ENCODE measurements at regions not wholly inside any gene's neighbourhood (a gene's known extent, or its start where the extent isn't known, plus 50 kb on each side); places are given as distances from the start of the nearest gene placed in this dataset.
"Not testable (repeated sequence)": the region's sequence is repeated elsewhere in the genome, so short reads cannot be mapped to it uniquely, and the experiment has no call there.

DNA sequence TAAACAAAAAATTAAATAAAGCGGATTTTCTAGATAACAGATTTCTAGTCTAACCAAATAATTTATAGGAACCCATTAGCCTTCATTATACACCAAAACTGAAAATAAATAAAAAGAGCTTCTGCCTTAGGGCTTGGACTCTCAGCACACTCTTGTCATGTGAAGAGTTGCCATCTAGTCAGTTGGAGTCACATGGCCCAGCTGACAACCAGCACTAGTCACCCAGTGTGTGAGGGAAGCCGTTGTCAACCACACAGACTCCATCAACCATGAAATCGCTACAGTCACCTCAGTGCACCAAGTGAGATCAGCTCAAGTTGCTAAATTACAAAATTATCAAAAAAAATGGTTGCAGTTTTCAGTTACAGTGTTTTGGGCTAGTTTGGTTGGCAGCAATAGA is 470.0 kb downstream of the GASK1B start:
- intact Hi-C loops (cut with DNase I): no loop called here
- no peaks in the 10 kb centered on the region for H3K4me1 ChIP-seq
- no peak for DNase-seq
- no peak for ATAC-seq
- H3K4me3 ChIP-seq: no peak overlapping the region
- H3K27ac ChIP-seq: no peak overlapping the region
- no peak for TF ChIP-seq CTCF (IDR thresholded peaks at IDR 0.05)
- no peaks in the 10 kb centered on the region for H3K36me3 ChIP-seq
- no peaks in the 10 kb centered on the region for H3K27me3 ChIP-seq
- peaks cover 0 to 2% of the 10 kb centered on the region in 2 donors for H3K9me3 ChIP-seq

DNA sequence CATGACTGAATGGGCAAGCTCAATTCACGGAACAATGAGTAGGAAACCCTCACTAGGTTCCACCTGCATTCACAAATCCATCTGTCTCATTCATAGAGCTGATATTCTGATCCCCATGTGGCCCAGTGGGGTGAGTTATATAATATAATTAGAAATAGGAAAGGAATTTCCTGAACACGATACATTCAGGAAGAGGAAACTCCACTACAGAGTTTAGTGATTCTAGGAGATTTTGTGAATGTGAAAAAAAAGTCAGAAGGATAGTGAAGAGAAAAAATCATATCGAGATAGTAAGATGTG is 471.2 kb downstream of the GASK1B start:
- intact Hi-C loops (cut with DNase I): no loop called here
- ATAC-seq (no peak), DNase-seq (no peak)
- H3K27ac ChIP-seq: no peak overlapping the region
- no peaks in the 10 kb centered on the region for H3K36me3 ChIP-seq
- H3K27me3 ChIP-seq: no peaks in the 10 kb centered on the region
- no peak overlapping the region for H3K4me3 ChIP-seq
- H3K4me1 ChIP-seq: no peaks in the 10 kb centered on the region
- TF ChIP-seq CTCF (IDR thresholded peaks at IDR 0.05): no peak
- H3K9me3 ChIP-seq: no peaks in the 10 kb centered on the region

DNA sequence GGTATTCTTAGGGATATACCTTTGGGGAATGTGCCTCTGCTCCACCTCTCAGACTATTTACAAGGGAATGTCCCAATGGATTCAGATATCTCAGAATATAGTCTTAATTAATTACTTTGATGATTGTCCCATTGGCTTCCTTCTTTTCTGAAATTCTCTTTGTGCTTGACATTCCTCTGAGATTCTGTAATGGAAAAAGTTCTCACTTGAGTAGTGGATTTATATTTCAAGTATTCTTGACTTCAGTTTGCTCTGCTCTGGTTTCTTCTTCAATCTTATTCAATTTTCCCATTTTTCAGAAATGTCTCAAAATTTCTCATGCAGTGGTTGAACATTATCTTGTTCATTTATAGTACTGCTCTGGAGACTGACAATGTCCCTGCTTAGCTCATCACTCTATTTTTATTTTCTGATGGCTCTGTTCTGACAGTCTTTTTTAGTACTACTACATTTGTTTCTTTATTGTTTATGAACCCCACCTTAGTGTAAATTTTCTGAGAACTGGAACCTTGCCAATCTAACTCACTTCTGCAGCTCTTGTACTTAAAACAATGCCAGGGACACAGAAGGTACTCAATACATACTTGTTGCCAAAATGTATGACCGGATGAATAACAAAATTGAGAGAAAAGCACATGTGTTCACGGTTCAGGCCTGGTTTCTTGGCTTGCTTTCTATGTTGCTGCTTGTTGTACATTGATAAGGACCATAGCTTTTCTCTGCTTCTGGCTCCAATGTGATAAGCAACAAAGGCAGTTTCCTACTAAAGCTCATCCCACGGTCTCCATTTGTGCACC is 471.7 kb downstream of the GASK1B start:
- ATAC-seq (peak; percentile 53), DNase-seq (peak in 1 of 4 donors; percentile 17)
- H3K9me3 ChIP-seq: no peaks in the 10 kb centered on the region

DNA sequence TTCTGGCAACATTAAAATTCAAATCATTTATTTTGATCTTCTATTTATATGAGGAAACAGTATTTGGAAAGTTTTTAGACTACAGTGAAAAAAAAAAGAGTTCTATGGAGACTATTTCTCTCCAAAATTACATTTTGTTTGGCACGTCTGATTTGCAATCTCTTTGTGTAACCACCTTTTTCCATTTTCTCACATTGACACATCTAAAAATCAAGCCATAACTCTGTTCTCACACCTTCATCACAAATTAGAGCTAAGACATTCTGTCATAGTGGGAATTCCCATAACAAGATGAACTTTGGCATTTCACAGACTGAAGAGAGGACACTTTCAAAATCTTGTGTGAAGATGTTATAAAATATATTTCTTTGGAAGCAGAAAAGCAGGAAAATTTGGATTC is 468.9 kb downstream of the GRIA2 start:
- H3K9me3 ChIP-seq: peaks cover 0 to 5% of the 10 kb centered on the region in 2 donors
- H3K4me3 ChIP-seq: no peak overlapping the region
- no peak overlapping the region for H3K27ac ChIP-seq
- H3K36me3 ChIP-seq: no peaks in the 10 kb centered on the region
- intact Hi-C loops (cut with DNase I): no loop called here
- DNase-seq (no peak), ATAC-seq (no peak)
- no peak for TF ChIP-seq CTCF (IDR thresholded peaks at IDR 0.05)
- H3K4me1 ChIP-seq: no peaks in the 10 kb centered on the region
- H3K27me3 ChIP-seq: no peaks in the 10 kb centered on the region

More for the DNA sequence above, 471.7 kb downstream of the GASK1B start:
- no peaks in the 10 kb centered on the region for H3K27me3 ChIP-seq
- H3K27ac ChIP-seq: no peak overlapping the region
- TF ChIP-seq CTCF (IDR thresholded peaks at IDR 0.05): no peak
- intact Hi-C loops (cut with DNase I): no loop called here
- no peak overlapping the region for H3K4me3 ChIP-seq
- H3K4me1 ChIP-seq: no peaks in the 10 kb centered on the region
- no peaks in the 10 kb centered on the region for H3K36me3 ChIP-seq

DNA sequence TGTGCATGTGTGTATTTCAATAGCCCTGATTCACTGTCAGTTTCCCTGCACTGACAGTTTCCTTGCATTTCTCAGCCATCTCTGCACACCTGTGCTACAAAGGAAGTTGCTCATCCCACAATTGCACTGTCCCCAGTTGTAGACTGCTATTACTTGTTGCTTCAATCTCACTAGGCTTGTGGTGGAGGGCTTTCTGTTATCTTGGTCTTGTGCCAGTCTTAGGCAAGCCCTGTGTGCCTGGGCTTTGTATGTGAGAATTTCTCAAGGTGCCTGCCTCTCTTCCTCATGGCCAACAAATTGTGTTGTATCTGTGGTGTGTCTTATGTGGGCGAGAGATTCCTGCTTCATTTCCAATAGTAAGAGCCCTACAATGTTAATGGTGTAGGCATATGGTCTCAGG is 467.4 kb downstream of the GRIA2 start:
- no peak overlapping the region for H3K27ac ChIP-seq
- ATAC-seq (no peak), DNase-seq (no peak)
- H3K4me3 ChIP-seq: no peak overlapping the region
- no peaks in the 10 kb centered on the region for H3K4me1 ChIP-seq
- H3K36me3 ChIP-seq: no peaks in the 10 kb centered on the region
- no peak for TF ChIP-seq CTCF (IDR thresholded peaks at IDR 0.05)
- intact Hi-C loops (cut with DNase I): no loop called here
- H3K27me3 ChIP-seq: no peaks in the 10 kb centered on the region
- peaks cover 0 to 5% of the 10 kb centered on the region in 2 donors for H3K9me3 ChIP-seq

DNA sequence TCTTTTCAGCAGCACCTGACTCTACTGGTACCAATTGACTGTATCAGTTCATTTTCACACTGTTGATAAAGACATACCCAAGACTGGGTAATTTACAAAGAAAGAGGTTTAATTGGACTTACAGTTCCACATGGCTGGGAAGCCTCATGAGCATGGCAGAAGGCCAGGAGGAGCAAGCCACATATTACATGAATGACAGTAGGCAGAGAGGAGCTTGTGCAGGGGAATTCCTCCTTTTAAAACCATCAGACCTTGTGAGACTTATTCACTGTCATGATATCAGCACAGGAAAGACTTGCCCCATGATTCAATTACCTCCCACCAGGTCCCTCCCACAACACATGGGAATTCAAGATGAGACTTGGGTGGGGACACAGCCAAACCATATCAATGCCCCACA is 458.8 kb downstream of the GRIA2 start:
- DNase-seq; H3K27ac ChIP-seq; ATAC-seq; H3K27me3 ChIP-seq; H3K4me1 ChIP-seq; H3K4me3 ChIP-seq; H3K36me3 ChIP-seq; intact Hi-C loops (cut with DNase I): not testable (repeated sequence)
- H3K9me3 ChIP-seq: peaks cover 0 to 19% of the 10 kb centered on the region in 2 donors
